ENCODE measurements at regions not wholly inside any gene's neighbourhood (a gene's known extent, or its start where the extent isn't known, plus 50 kb on each side); places are given as distances from the start of the nearest gene placed in this dataset.
"Not testable (repeated sequence)": the region's sequence is repeated elsewhere in the genome, so short reads cannot be mapped to it uniquely, and the experiment has no call there.

GRCh38 chr7:56885132-56885531, 247.1 kb downstream of the ZNF479 start:
- not testable (repeated sequence) for H3K4me3 Mint-ChIP-seq, H3K4me1 Mint-ChIP-seq, H3K9me3 Mint-ChIP-seq, H3K27ac Mint-ChIP-seq, H3K36me3 Mint-ChIP-seq, H3K27me3 Mint-ChIP-seq, ATAC-seq

GRCh38 chr7:56882318-56882717, 249.9 kb downstream of the ZNF479 start:
- not testable (repeated sequence) for H3K9me3 Mint-ChIP-seq, H3K27me3 Mint-ChIP-seq, H3K27ac Mint-ChIP-seq, H3K4me1 Mint-ChIP-seq, H3K4me3 Mint-ChIP-seq, H3K36me3 Mint-ChIP-seq
- ATAC-seq: peak; percentile 25
